Fibroblast of peridontal ligament (primary cell): ENCODE measurements at regions not wholly inside any gene's neighbourhood (a gene's known extent, or its start where the extent isn't known, plus 50 kb on each side); places are given as distances from the start of the nearest gene placed in this dataset.

Experiments
- DNase-seq: peaks from one replicate; pipeline ENCODE4 v3.0.0-alpha.2; 2010; ENCODE audit errors: extremely low read depth

GRCh38 chr13:103370790-103371189 is 304.6 kb upstream of the SLC10A2 start:
- DNase-seq: no peak

- no peak for DNase-seq
Observed at GRCh38 chr13:103358255-103358932, 292.2 kb upstream of the SLC10A2 start.

- DNase-seq: no peak
Observed at GRCh38 chr13:103356226-103356864, 290.1 kb upstream of the SLC10A2 start.

DNA sequence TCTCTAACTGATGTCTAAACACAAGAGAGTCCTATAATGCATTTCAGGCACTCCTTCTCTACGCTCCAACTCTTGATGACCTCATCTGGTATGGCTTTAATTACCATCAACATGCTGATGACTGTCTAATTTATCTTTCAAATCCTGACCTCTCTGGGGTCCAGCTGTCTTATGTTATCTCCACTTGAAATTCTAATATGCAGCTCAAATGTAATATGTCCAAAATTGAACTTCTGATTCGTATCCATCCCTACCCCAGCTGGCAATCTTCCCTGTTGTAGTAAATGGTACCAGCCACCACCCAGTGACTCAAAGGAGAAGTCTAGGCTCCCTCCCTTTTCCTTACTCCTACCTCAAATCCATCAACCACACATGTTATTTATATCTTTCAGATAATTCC is 288.0 kb upstream of the SLC10A2 start:
- DNase-seq: peak; percentile 41

DNA sequence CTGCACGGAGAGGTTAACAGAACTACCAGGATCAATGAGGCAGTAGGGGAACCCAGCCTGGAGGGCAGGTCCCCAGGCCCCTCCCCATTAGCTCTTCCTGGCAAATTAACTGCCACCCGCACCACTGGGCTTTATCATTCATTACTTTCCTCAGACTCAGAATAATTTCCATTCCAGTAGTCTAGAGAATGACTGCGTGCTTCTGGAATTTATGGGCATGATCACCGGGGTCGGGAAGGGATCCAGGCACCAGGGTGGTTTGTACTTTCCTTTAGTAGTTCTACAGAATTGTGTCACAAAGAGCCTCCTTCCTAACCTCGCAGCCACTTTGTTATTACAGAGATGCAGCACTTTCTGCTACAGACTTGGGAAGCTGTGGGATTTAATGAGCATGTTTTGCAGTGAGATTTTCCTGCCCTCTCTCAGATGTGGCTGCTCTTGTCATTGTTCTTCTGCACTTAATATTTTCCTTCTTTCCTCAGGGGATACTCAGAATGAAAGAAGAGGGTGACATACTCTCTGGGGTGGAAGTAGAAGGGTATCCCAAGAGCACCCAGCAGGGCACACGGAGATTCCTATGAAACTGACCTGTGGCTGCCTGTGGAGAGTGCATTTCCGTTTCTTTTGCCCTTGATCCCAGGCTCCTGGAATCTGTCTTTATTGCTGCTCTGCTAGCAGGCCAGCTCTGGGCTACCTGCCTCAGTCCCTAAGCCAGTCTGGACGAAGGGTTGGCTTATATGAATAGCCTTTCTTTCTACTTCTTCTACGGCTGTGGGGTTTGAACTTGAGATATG is 285.0 kb upstream of the SLC10A2 start:
- peak; percentile 23 for DNase-seq

- DNase-seq: no peak
Observed at GRCh38 chr13:103350147-103350546, 283.9 kb upstream of the SLC10A2 start.

DNA sequence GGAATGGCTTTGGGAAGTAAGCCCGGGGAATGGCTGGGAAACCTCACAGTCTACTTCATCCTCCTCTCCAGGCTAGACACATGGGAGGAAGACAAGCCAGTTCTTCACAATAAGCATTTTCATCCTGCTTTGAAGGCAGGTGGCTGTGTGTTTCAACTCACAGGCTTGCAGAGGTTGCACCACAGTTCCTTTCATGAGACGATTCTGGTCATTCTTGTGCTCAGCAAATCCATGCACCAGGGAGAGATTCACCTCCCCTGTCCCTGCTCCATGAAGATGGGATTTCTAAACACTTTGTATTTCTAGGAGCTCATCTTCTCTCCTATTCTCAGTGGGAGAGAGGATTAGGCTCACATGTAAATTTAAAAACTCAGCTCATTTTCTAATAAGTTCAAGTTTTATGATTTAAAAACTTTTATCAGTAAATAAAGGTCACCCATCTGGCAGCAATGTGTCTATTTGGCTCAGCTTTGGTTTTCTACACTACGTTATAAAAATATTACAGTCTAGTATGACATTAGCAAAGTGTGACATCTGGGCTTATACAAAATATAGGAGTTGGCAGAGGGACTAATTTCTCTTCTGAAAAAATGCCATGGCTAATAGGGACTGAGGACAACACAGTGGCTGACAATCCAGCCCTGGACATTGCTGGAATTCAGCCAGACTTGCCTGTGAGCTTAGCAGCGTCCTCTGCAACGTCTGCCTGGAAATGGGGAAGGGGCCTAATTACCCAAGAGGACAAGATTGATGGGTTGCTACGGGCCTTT is 283.2 kb upstream of the SLC10A2 start:
- DNase-seq: no peak

GRCh38 chr13:103335241-103335640 is 269.0 kb upstream of the SLC10A2 start:
- no peak for DNase-seq

DNA sequence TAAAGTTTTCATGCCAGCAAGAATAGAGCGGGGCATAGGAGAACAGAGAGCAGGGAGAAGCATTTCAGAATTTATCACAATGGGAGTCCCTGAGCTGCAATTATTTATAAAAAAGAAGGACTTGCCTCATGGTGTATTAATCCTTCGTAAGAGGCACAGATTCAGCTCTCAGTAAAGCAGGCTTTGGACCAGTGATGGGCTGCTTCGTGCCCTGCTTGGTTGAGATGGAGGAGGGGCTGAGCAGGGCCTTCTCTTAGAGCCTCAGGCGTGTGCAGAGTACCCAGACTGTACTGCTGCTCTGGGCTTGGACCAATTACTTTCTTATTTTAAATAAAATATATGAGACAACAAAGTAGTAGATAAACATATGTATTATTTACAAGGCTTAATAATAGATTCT is 265.7 kb upstream of the SLC10A2 start:
- DNase-seq: no peak

DNA sequence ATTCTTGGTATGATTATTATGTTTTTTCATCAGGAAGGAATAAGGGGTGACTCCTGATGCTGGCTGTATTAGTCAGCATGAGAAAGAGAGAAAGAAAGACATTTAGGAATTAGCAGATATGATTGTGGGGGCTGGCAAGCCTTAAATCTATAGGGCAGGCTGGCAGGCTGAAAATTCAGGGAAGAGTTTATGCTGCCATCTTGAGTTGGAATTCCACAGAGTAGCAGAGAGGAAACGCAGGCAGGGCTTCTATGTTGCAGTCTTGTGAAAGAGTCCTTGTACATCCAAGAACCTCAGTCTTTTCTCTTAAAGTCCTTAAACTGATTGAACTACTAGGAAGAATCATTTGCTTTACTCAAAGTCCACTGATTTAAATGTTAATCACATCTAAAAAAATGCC is 262.7 kb upstream of the SLC10A2 start:
- no peak for DNase-seq

DNA sequence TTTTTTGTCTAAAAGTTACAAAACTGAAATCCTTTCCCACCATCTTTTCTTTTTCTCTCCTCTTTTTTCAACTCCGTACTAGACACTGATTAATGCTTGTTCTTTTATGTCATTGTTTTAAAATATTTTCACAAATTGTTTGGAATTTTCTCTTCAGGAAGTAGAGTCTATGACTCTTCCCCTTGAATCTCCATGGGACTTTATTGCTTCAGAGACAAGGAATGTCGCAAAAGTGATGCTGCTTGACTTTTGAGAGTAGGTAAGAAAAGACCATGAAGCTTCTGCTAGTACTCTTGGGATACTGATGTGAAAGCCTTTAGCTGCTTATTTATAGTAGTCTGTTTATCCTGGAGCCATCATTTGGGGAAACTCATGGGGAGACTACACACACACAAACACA is 260.1 kb upstream of the SLC10A2 start:
- DNase-seq: no peak

DNA sequence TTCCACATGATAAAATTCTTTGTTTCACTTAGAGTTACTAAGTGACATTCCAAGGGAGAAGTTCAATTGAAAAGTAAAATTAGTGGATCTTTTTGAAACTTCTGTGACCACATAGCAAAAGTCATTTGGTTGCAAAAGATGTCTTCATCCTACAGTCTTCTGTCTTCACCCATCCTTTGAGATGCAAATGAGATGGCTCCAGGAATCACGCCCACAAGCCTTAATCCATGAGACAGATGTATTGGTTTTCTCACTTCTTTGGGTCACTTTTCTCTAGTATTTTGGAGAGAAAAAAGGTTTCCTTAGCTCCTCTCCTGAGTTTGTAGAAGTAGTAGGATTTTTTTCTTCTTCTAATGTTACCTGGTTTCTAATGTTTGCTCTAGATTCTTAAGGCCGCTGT is 259.5 kb upstream of the SLC10A2 start:
- no peak for DNase-seq

DNA sequence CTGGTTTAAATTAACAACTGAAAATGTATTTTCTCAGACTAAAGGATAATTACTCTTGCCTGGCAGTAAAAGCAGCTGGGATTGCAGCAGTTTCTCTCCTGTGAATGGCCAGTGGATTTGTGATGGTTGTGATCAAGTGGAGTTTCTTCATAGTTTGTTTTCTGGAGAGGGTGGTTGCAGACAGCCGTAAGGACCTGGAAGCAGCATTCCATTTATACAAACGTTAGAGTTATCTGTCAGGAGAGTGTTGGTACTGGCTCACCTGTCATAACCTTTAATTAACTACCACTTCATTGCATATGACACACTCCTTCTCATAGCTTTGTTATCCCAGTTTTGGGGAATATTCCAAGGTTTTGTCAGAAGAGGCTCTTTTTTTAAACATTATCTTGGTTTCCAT is 258.4 kb upstream of the SLC10A2 start:
- DNase-seq: peak; percentile 1

- no peak for DNase-seq
Observed at GRCh38 chr13:103315711-103316110, 249.5 kb upstream of the SLC10A2 start.

DNA sequence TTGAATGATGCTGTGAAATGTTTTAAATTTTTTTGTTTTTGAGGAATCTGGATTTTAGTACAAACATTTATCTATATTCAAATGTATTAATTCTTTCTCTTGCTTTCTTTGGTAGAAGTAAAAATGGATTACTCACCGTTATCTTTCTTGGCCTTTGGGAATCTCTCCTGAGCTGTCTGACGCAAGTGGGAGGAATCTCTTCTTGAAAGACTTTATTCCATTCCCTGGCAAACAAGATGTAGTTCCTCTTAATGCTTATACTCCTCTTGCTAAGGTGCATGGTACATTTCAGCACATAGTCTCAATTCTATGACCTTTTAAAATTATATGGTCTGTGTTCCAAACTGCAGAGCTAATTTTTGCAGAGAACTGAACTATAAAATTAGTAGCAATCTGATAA is 246.2 kb upstream of the SLC10A2 start:
- DNase-seq: no peak

DNA sequence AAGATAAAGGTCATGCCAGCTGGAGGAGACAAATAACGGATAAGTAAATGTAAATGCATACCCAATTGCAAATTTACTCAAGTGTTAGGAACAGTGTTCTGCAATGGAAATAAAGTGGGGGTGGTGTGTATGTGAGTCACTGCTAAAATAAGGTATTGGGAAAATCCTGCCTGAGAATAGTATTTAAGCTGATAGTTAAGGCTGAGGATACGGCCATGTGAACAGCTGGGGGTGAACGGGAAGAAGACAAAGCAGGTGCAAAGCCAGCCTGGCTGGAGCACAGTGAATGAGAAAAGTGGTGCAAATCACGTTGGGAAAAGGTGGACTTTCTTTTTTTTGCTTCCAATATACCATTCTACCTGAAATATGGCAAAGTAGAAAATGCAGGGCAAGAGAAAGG is 242.4 kb upstream of the SLC10A2 start:
- no peak for DNase-seq

DNA sequence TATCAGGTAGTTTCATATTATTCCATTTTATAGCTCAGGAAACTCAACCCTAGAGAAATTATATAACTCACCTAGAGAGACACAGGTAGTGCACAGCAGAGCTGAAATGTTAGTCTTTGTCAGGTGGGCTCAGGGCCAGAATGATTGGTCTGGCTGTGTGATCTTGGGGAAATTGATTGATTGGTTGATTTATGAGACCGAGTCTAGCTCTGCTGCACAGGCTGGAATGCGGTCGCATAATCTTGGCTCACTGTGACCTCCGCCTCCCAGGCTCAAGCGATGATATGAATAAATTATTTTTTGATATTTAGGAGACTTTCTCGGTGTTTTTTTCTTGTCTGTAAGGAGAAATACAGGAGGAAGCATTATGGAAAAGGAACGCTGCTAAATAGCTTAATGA is 239.9 kb upstream of the SLC10A2 start:
- DNase-seq: no peak

GRCh38 chr13:103303078-103303651 is 236.9 kb upstream of the SLC10A2 start:
- no peak for DNase-seq

DNA sequence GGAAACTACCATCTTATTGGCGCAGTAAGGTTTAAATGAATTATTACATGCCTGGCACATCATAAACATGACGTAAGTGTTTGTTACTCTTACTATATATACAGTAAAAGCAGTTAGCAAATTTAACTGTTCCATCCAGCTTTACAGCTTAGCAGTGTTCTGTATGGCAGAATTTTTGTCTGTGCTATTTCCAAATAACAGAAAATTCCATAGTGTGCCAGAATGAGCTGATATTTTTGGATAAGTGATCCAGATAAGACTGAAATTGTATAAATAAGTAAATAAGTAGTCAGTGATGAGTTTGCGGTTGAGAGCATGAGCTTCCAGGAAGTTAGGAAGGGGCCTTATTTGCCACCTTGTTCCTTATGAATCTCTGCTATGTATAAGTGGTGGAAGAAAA is 236.5 kb upstream of the SLC10A2 start:
- no peak for DNase-seq

DNA sequence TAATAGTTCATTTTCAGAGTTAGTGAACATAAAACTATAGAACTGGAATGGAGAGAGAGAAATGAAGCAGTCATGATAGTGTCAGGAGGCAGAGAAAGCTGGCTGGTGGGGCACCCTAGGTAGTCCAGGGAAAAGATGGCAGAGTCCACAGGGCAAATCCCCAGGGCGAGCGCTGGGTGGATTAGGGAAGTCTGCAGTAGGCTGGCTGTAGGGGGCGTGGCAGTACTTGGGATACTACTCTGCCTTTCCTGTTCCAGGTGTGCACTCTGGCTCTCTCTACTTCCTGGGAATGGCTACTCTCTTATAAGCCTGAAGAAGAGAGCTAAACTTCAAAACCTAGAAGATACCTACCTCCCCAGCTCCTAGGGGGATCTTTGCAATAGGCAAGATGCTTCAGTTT is 232.9 kb upstream of the SLC10A2 start:
- DNase-seq: no peak

- no peak for DNase-seq
Observed at GRCh38 chr13:103297083-103297482, 230.9 kb upstream of the SLC10A2 start.
